ENCODE measurements at regions not wholly inside any gene's neighbourhood (a gene's known extent, or its start where the extent isn't known, plus 50 kb on each side); places are given as distances from the start of the nearest gene placed in this dataset.

GRCh38 chr6:98759459-98759858, 74.9 kb upstream of the POU3F2 start:
- no peaks in the 10 kb centered on the region for H3K36me3 ChIP-seq (ENCODE audit: control insufficient read depth in 2 of 2, insufficient read depth in 2 of 2, low read length in 1 of 2)
- no peaks in the 10 kb centered on the region for H3K9me3 ChIP-seq (replicated peaks; ENCODE audit: control insufficient read depth, insufficient read depth, low read length)
- ChIA-PET CTCF (interaction anchor here (0.8 kb wide), 1 partner anchor 11 kb away, joined by 3 read pairs; no protein-coding TSS in a partner anchor), SMC1A (ENCODE audit: uncharacterized antibody, unreplicated experiment) (interaction anchor here (1.5 kb wide), 1 partner anchor 9 kb away, joined by 3 read pairs; no protein-coding TSS in a partner anchor), POLR2A (no interaction called here), RAD21 (ENCODE audit: unreplicated experiment) (no interaction called here)
- no peak overlapping the region for H3K27ac ChIP-seq (ENCODE audit: control insufficient read depth, insufficient read depth)
- in situ Hi-C loops (cut with MboI) = no loop called here
- DNase-seq (ENCODE audit: low read depth, low spot score) (no peak), ATAC-seq (no peak), FAIRE-seq (no peak)
- no peaks in the 10 kb centered on the region for H4K20me1 ChIP-seq (ENCODE audit: control insufficient read depth, insufficient read depth)
- no peaks in the 10 kb centered on the region for H3K79me2 ChIP-seq (ENCODE audit: control insufficient read depth, insufficient read depth, low read length)
- no peak overlapping the region for H2AFZ ChIP-seq (ENCODE audit: control insufficient read depth, low read depth, low read length)
- intact Hi-C loops (cut with micrococcal nuclease; ENCODE audit: unreplicated experiment) = no loop called here
- H3K4me3 ChIP-seq = no peak overlapping the region
- no peak for TF ChIP-seq BHLHE40 (IDR thresholded peaks at IDR 0.05; ENCODE audit: borderline replicate concordance in 1 of 2, low read depth in 2 of 2, low read length in 1 of 2)
- no peak for TF ChIP-seq MEF2A (IDR thresholded peaks at IDR 0.05; ENCODE audit: insufficient read depth, low read depth, low read length)
- TF ChIP-seq ZNF384 (IDR thresholded peaks at IDR 0.05; ENCODE audit: borderline replicate concordance, low read depth, low read length) = no peak
- no peak for TF ChIP-seq NFIC (IDR thresholded peaks at IDR 0.05; ENCODE audit: low read depth, low read length)
- TF ChIP-seq BCL11A (IDR thresholded peaks at IDR 0.05; ENCODE audit: low read depth, low read length) = no peak
- no peak for TF ChIP-seq ZBTB33 (IDR thresholded peaks at IDR 0.05)
- no peak for TF ChIP-seq ATF3 (IDR thresholded peaks at IDR 0.05; ENCODE audit: borderline replicate concordance, extremely low read depth, low read depth, low read length)
- TF ChIP-seq ZNF207 (IDR thresholded peaks at IDR 0.05; ENCODE audit: borderline replicate concordance) = no peak
- TF ChIP-seq BMI1 (IDR thresholded peaks at IDR 0.05; ENCODE audit: borderline replicate concordance) = no peak
- TF ChIP-seq ELK1 (IDR thresholded peaks at IDR 0.05; ENCODE audit: low read depth, low read length) = no peak
- no peaks in the 10 kb centered on the region; a peak in 1 of 4 replicates for H3K27me3 ChIP-seq (replicated peaks in 1 of 2; ENCODE audit: control insufficient read depth in 2 of 2, insufficient read depth in 2 of 2, low read length in 1 of 2)
- no peak overlapping the region for H3K4me2 ChIP-seq (ENCODE audit: control insufficient read depth, insufficient read depth)
- no TSS peak for BruUV-seq (replicated peaks)
- no peaks in the 10 kb centered on the region for H3K4me1 ChIP-seq (ENCODE audit: control insufficient read depth, insufficient read depth, low read length)
- no peak overlapping the region for H3K9ac ChIP-seq (ENCODE audit: control insufficient read depth, insufficient read depth, low read length)

Measured in GM12878 (cell line).